H1 (cell line): ENCODE measurements at regions not wholly inside any gene's neighbourhood (a gene's known extent, or its start where the extent isn't known, plus 50 kb on each side); places are given as distances from the start of the nearest gene placed in this dataset.

Source experiments
- CTCF ChIA-PET: fragments of 300-600 bp; sonication (Branson Sonifier 250); formaldehyde crosslinking; loops from one replicate; lab custom pipeline; 2021; ENCODE audit not compliant: partially characterized antibody; lab: Charles Lee
- POLR2A ChIA-PET: fragments of 300-600 bp; sonication (Branson Sonifier 250); formaldehyde crosslinking; loops from one replicate; lab custom pipeline; 2021; ENCODE audit warnings: inconsistent platforms; ENCODE audit not compliant: partially characterized antibody; lab: Charles Lee
- DNase-seq, 2 experiments: peaks; one replicate each; pipeline versions ENCODE4 v3.0.0 to v3.0.0-alpha.2; 2010 to 2022; ENCODE audit warnings: low spot score in 2 of 2, low read depth in 1 of 2, mixed read lengths in 1 of 2
- FAIRE-seq: peaks from 2 replicates; lab custom pipeline; 2011; peaks lifted over from hg19 to GRCh38; lab: Jason Lieb, UNC
- H2AFZ ChIP-seq: 2 replicates; pipeline ENCODE4 v1.8.1; 2012; ENCODE audit warnings: low read length, inconsistent platforms
- H2AK5ac ChIP-seq: 2 replicates; pipeline ENCODE4 v1.6.1; 2013; ENCODE audit warnings: low read depth, low read length
- H2BK120ac ChIP-seq: replicated peaks from 2 replicates; pipeline ENCODE3; 2013; ENCODE audit warnings: low read depth, low read length, inconsistent platforms
- H2BK12ac ChIP-seq: 2 replicates; pipeline ENCODE4 v1.6.1; 2013; ENCODE audit warnings: low read depth, low read length
- H2BK15ac ChIP-seq: 2 replicates; pipeline ENCODE4 v1.6.1; 2013; ENCODE audit warnings: low read length
- H2BK20ac ChIP-seq: 2 replicates; pipeline ENCODE4 v1.6.1; 2013; ENCODE audit warnings: low read length
- H2BK5ac ChIP-seq: 2 replicates; pipeline ENCODE4 v1.6.1; 2013; ENCODE audit warnings: low read depth, low read length
- H3K14ac ChIP-seq: 2 replicates; pipeline ENCODE4 v1.6.1; 2013; ENCODE audit warnings: inconsistent platforms; ENCODE audit not compliant: insufficient read length
- H3K18ac ChIP-seq: 2 replicates; pipeline ENCODE4 v1.6.1; 2013; ENCODE audit warnings: low read length; ENCODE audit errors: extremely low read depth
- H3K23ac ChIP-seq: 2 replicates; pipeline ENCODE4 v1.6.1; 2013; ENCODE audit warnings: inconsistent platforms; ENCODE audit not compliant: insufficient read length
- H3K23me2 ChIP-seq: 2 replicates; pipeline ENCODE4 v1.6.1; 2013; ENCODE audit warnings: low read depth, low read length
- H3K27ac ChIP-seq: 2 replicates; pipeline ENCODE4 v1.6.1; 2011; ENCODE audit warnings: low read depth, low read length, inconsistent platforms
- H3K27me3 ChIP-seq, 4 experiments: replicated peaks in 1 of 4; 1 replicate in 1 of 4; 2 replicates in 3 of 4; pipeline versions ENCODE4 v1.6.1 to v1.8.1; 2011 to 2013; ENCODE audit warnings: low read length in 3 of 4, mild to moderate bottlenecking in 3 of 4, inconsistent platforms in 2 of 4, mixed read lengths in 2 of 4, moderate library complexity in 1 of 4; ENCODE audit not compliant: control insufficient read depth in 3 of 4, insufficient read depth in 3 of 4; ENCODE audit errors: extremely low read depth in 1 of 4
- H3K36me3 ChIP-seq, 4 experiments: 2 replicates each; pipeline versions ENCODE4 v1.6.1 to v1.8.1; 2011 to 2013; ENCODE audit warnings: mild to moderate bottlenecking in 4 of 4, low read length in 3 of 4, moderate library complexity in 2 of 4, control low read depth in 1 of 4, inconsistent platforms in 1 of 4; ENCODE audit not compliant: insufficient read depth in 4 of 4, control insufficient read depth in 2 of 4
- H3K4ac ChIP-seq: replicated peaks from 2 replicates; pipeline ENCODE3; 2013; ENCODE audit warnings: low read length, low read depth, mixed read lengths, inconsistent platforms; ENCODE audit not compliant: insufficient read length
- H3K4me1 ChIP-seq, 4 experiments: replicated peaks in 1 of 4; 1 replicate in 1 of 4; 2 replicates in 3 of 4; pipeline versions ENCODE4 v1.6.1 to v1.8.1; 2011 to 2013; ENCODE audit warnings: low read length in 3 of 4, inconsistent platforms in 2 of 4, mixed read lengths in 1 of 4; ENCODE audit not compliant: insufficient read depth in 4 of 4, control insufficient read depth in 3 of 4
- H3K4me2 ChIP-seq, 2 experiments: 2 replicates each; pipeline versions ENCODE4 v1.6.1 to v1.8.1; 2011 to 2013; ENCODE audit warnings: low read depth in 2 of 2, low read length in 2 of 2, control low read depth in 1 of 2, inconsistent platforms in 1 of 2, mild to moderate bottlenecking in 1 of 2; ENCODE audit not compliant: insufficient read depth in 1 of 2
- H3K4me3 ChIP-seq, 4 experiments: fragments of 200-600, 300-600 bp in 1 of 4; sonication (generic), shearing (Covaris generic), sonication (Bioruptor Twin) in 1 of 4; 2 replicates each; pipeline versions ENCODE4 v1.5.1 to v1.8.1; 2011 to 2016; ENCODE audit warnings: low read length in 4 of 4, low read depth in 3 of 4, control low read depth in 2 of 4, inconsistent platforms in 2 of 4, mild to moderate bottlenecking in 2 of 4, mixed read lengths in 1 of 4, moderate library complexity in 1 of 4; ENCODE audit not compliant: insufficient read depth in 2 of 4; ENCODE audit errors: extremely low read depth in 1 of 4
- H3K56ac ChIP-seq: replicated peaks from 2 replicates; pipeline ENCODE3; 2013; ENCODE audit warnings: low read depth, mild to moderate bottlenecking, mixed read lengths, low read length, inconsistent platforms; ENCODE audit not compliant: insufficient read length
- H3K79me1 ChIP-seq: 2 replicates; pipeline ENCODE4 v1.6.1; 2013; ENCODE audit warnings: low read depth, low read length, control low read depth
- H3K79me2 ChIP-seq, 2 experiments: 2 replicates each; pipeline versions ENCODE4 v1.6.1 to v1.8.1; 2012 to 2013; ENCODE audit warnings: low read length in 2 of 2, mild to moderate bottlenecking in 2 of 2, inconsistent platforms in 1 of 2; ENCODE audit not compliant: insufficient read depth in 2 of 2, control insufficient read depth in 1 of 2
- H3K9ac ChIP-seq, 4 experiments: replicated peaks in 1 of 4; 1 replicate in 1 of 4; 2 replicates in 3 of 4; pipeline versions ENCODE4 v1.6.1 to v1.8.1; 2011 to 2013; ENCODE audit warnings: low read depth in 3 of 4, low read length in 3 of 4, control low read depth in 2 of 4, mild to moderate bottlenecking in 2 of 4, moderate library complexity in 2 of 4, inconsistent platforms in 1 of 4; ENCODE audit errors: extremely low read depth in 1 of 4
- H3K9me3 ChIP-seq, 2 experiments: 2 replicates each; pipeline versions ENCODE4 v1.6.1 to v1.8.1; 2012 to 2013; ENCODE audit warnings: mild to moderate bottlenecking in 2 of 2, moderate library complexity in 2 of 2, control low read depth in 1 of 2, inconsistent platforms in 1 of 2, low read depth in 1 of 2, low read length in 1 of 2, mixed read lengths in 1 of 2; ENCODE audit not compliant: insufficient read depth in 2 of 2
- H4K20me1 ChIP-seq, 2 experiments: replicated peaks in 1 of 2; 2 replicates each; pipeline versions ENCODE3 to v1.8.1; 2011 to 2013; ENCODE audit warnings: inconsistent platforms in 2 of 2, low read length in 2 of 2, mild to moderate bottlenecking in 1 of 2; ENCODE audit not compliant: insufficient read depth in 2 of 2, control insufficient read depth in 1 of 2
- H4K5ac ChIP-seq: 2 replicates; pipeline ENCODE4 v1.6.1; 2013; ENCODE audit warnings: low read length, low read depth, mixed read lengths, inconsistent platforms; ENCODE audit not compliant: insufficient read length
- H4K8ac ChIP-seq: 2 replicates; pipeline ENCODE4 v1.8.0; 2013; ENCODE audit warnings: mild to moderate bottlenecking, moderate library complexity, low read length, inconsistent platforms; ENCODE audit not compliant: insufficient read depth; ENCODE audit errors: extremely low read depth
- H4K91ac ChIP-seq: replicated peaks from 2 replicates; pipeline ENCODE3; 2013; ENCODE audit warnings: low read length, mixed read lengths, inconsistent platforms; ENCODE audit not compliant: insufficient read length
- ASH2L ChIP-seq: fragments of 200-600, 300-600 bp; sonication (generic); IDR thresholded peaks from one replicate; pipeline ENCODE4 v1.7.1; 2017; ENCODE audit warnings: low read length
- ATF3 ChIP-seq: IDR thresholded peaks from 2 replicates; pipeline ENCODE4 v1.6.1; 2011; ENCODE audit warnings: low read depth, mild to moderate bottlenecking, low read length; ENCODE audit not compliant: insufficient read depth
- CBX5 ChIP-seq: fragments of 300-800, 300-1000 bp; sonication (generic); IDR thresholded peaks from 2 replicates; pipeline ENCODE4 v1.7.1; 2016; ENCODE audit warnings: antibody characterized with exemption, low read length, low read depth
- CBX8 ChIP-seq: fragments of 300-800, 300-1000 bp; sonication (generic); IDR thresholded peaks from 2 replicates; pipeline ENCODE4 v1.7.1; 2016; ENCODE audit warnings: low read depth, low read length, borderline replicate concordance
- EGR1 ChIP-seq: IDR thresholded peaks from 2 replicates; pipeline ENCODE4 v1.6.1; 2011; ENCODE audit warnings: low read depth, low read length, borderline replicate concordance
- EP300 ChIP-seq, 2 experiments: IDR thresholded peaks; 1 replicate in 1 of 2; 2 replicates in 1 of 2; pipeline ENCODE4 v1.6.1; 2011 to 2012; ENCODE audit warnings: low read depth in 2 of 2, low read length in 2 of 2, mild to moderate bottlenecking in 2 of 2, borderline replicate concordance in 1 of 2, inconsistent platforms in 1 of 2, moderate library complexity in 1 of 2
- GTF2F1 ChIP-seq: IDR thresholded peaks from 2 replicates; pipeline ENCODE4 v1.6.1; 2012; ENCODE audit warnings: low read depth, low read length, improper control_type of control experiment, borderline replicate concordance
- HDAC2 ChIP-seq, 2 experiments: fragments of 300-600 bp in 1 of 2; sonication (generic) in 1 of 2; IDR thresholded peaks; 2 replicates each; pipeline ENCODE4 v1.6.1; 2011 to 2012; ENCODE audit warnings: low read depth in 2 of 2, low read length in 2 of 2, mild to moderate bottlenecking in 2 of 2, moderate library complexity in 2 of 2, borderline replicate concordance in 1 of 2, inconsistent platforms in 1 of 2
- JUN ChIP-seq: IDR thresholded peaks from 2 replicates; pipeline ENCODE4 v1.6.1; 2011; ENCODE audit warnings: low read depth, mild to moderate bottlenecking, improper control_type of control experiment, low read length
- PHF8 ChIP-seq: fragments of 200-600 bp; sonication (generic); conservative IDR thresholded peaks from 2 replicates; pipeline ENCODE4 v1.7.1; 2012; ENCODE audit warnings: low read depth, mild to moderate bottlenecking, inconsistent platforms, low read length, moderate library complexity
- SP1 ChIP-seq: IDR thresholded peaks from 2 replicates; pipeline ENCODE4 v1.6.1; 2011; ENCODE audit warnings: low read depth, low read length
- TBP ChIP-seq: IDR thresholded peaks from 2 replicates; pipeline ENCODE4 v1.6.1; 2011; ENCODE audit warnings: low read depth, low read length, improper control_type of control experiment
- TCF12 ChIP-seq: IDR thresholded peaks from 2 replicates; pipeline ENCODE4 v1.6.1; 2011; ENCODE audit warnings: low read depth, mild to moderate bottlenecking, low read length
- WGBS, 2 experiments: shearing (Covaris generic) in 1 of 2; methylation state at CpG; one replicate each; pipeline versions ENCODE4 v1.1.6 to v1.1.7; 2013 to 2015; ENCODE audit warnings: low lambda C conversion rate in 2 of 2, mixed read lengths in 2 of 2, inconsistent platforms in 1 of 2, low coverage in 1 of 2, missing lambda C conversion rate in 1 of 2; ENCODE audit not compliant: insufficient replicate concordance in 2 of 2, insufficient coverage in 1 of 2, insufficient read length in 1 of 2; ENCODE audit errors: extremely low coverage in 1 of 2, missing lambda C conversion rate in 1 of 2; 5-methylcytosine and 5-hydroxymethylcytosine counted together
- TF ChIP-seq, protein P1 (sequence below): IDR thresholded peaks from 2 replicates; pipeline ENCODE4 v1.6.1; 2012; ENCODE audit warnings: inconsistent platforms

- Histone ChIP-seq H3K79me2 (no peaks in the 10 kb centered on the region), H2BK20ac (no peak overlapping the region), H3K79me1 (no peaks in the 10 kb centered on the region), H2BK5ac (no peak overlapping the region), H3K23ac (no peak overlapping the region), H3K18ac (no peak overlapping the region), H4K5ac (no peak overlapping the region), H2BK120ac (no peak overlapping the region), H3K27ac (no peak overlapping the region), H3K4me2 (no peak overlapping the region), H3K36me3 (no peaks in the 10 kb centered on the region), H3K4me1 (no peaks in the 10 kb centered on the region), H2BK12ac (no peak overlapping the region), H3K9ac (no peak overlapping the region), H3K27me3 (no peaks in the 10 kb centered on the region), H3K9me3 (no peaks in the 10 kb centered on the region), H4K20me1 (no peaks in the 10 kb centered on the region), H4K91ac (no peak overlapping the region), H3K23me2 (no peaks in the 10 kb centered on the region), H2BK15ac (no peak overlapping the region), H2AFZ (no peak overlapping the region), H4K8ac (no peak overlapping the region), H2AK5ac (no peak overlapping the region), H3K14ac (no peak overlapping the region), H3K4me3 (no peak overlapping the region), H3K4ac (no peak overlapping the region), H3K56ac (no peak overlapping the region)
- CTCF ChIA-PET: no interaction called here
- POLR2A ChIA-PET: no interaction called here
- FAIRE-seq (no peak), DNase-seq (no peak)
- WGBS, 2 experiments: 91% methylated on average over 4 of the region's 4 CpGs; no CpG with 5 or more reads in 1 of the 2 experiments
- TF ChIP-seq, protein P1, sequence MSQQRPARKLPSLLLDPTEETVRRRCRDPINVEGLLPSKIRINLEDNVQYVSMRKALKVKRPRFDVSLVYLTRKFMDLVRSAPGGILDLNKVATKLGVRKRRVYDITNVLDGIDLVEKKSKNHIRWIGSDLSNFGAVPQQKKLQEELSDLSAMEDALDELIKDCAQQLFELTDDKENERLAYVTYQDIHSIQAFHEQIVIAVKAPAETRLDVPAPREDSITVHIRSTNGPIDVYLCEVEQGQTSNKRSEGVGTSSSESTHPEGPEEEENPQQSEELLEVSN: no peak
- no peak for TF ChIP-seq SP1
- no peak for TF ChIP-seq EGR1
- no peak for TF ChIP-seq ATF3
- TF ChIP-seq PHF8: no peak
- TF ChIP-seq TBP: no peak
- TF ChIP-seq GTF2F1: no peak
- TF ChIP-seq HDAC2 (IDR thresholded peaks at IDR 0.05; ENCODE audit: borderline replicate concordance in 1 of 2, low read depth in 2 of 2, low read length in 2 of 2): no peak
- TF ChIP-seq EP300 (IDR thresholded peaks at IDR 0.05; ENCODE audit: borderline replicate concordance in 1 of 2, low read depth in 2 of 2, low read length in 2 of 2): no peak
- no peak for TF ChIP-seq TCF12
- no peak for TF ChIP-seq ASH2L
- TF ChIP-seq CBX8: no peak
- no peak for TF ChIP-seq CBX5
- TF ChIP-seq JUN: no peak
These were observed 71.1 kb upstream of the KCNIP4 start for GRCh38 chr4:22019676-22020075.
